Effector memory CD8-positive, alpha-beta T cell (primary cell): ENCODE measurements at regions not wholly inside any gene's neighbourhood (a gene's known extent, or its start where the extent isn't known, plus 50 kb on each side); places are given as distances from the start of the nearest gene placed in this dataset.

Experiments used
- ATAC-seq: fragments of 150-1000 bp; cut with Tn5 transposase; replicated peaks from 2 replicates; pipeline ENCODE4 v1.10.0; 2021; ENCODE audit warnings: mild to moderate bottlenecking, moderate library complexity
- DNase-seq, 3 experiments: peaks; one replicate each; pipeline ENCODE4 v3.0.0; 2021
- H3K27ac Mint-ChIP-seq, 2 donors: one replicate each; pipeline ENCODE4 v1.8.0; 2022; ENCODE audit warnings: mild to moderate bottlenecking in 2 of 2, mixed read lengths in 2 of 2, moderate library complexity in 2 of 2
- H3K27me3 Mint-ChIP-seq, 2 donors: one replicate each; pipeline ENCODE4 v1.8.0; 2022; ENCODE audit warnings: mixed read lengths in 2 of 2
- H3K36me3 Mint-ChIP-seq: one replicate; pipeline ENCODE4 v1.8.0; 2022; ENCODE audit warnings: mild to moderate bottlenecking, moderate library complexity, mixed read lengths; ENCODE audit not compliant: insufficient read depth
- H3K4me1 Mint-ChIP-seq, 2 donors: one replicate each; pipeline ENCODE4 v1.8.0; 2022; ENCODE audit warnings: low read depth in 2 of 2, mixed read lengths in 2 of 2
- H3K4me3 Mint-ChIP-seq, 2 donors: one replicate each; pipeline ENCODE4 v1.8.0; 2022; ENCODE audit warnings: mild to moderate bottlenecking in 2 of 2, mixed read lengths in 2 of 2, moderate library complexity in 2 of 2
- H3K9me3 Mint-ChIP-seq, 2 donors: one replicate each; pipeline ENCODE4 v1.8.0; 2022; ENCODE audit warnings: mixed read lengths in 2 of 2

- H3K9me3 Mint-ChIP-seq, result no peaks in the 10 kb centered on the region
- H3K4me3 Mint-ChIP-seq, result no peak overlapping the region
- ATAC-seq, result no peak
- H3K36me3 Mint-ChIP-seq, result no peaks in the 10 kb centered on the region
- no peak for DNase-seq
- no peak overlapping the region for H3K27ac Mint-ChIP-seq
- H3K27me3 Mint-ChIP-seq, result no peaks in the 10 kb centered on the region
- H3K4me1 Mint-ChIP-seq, result no peaks in the 10 kb centered on the region
Observed at GRCh38 chr5:145708169-145708568, 127.0 kb downstream of the PRELID2 start.

GRCh38 chr5:145704724-145705123 lies 130.4 kb downstream of the PRELID2 start:
- H3K27me3 Mint-ChIP-seq, result no peaks in the 10 kb centered on the region
- no peak overlapping the region for H3K27ac Mint-ChIP-seq
- ATAC-seq (no peak), DNase-seq (no peak)
- no peaks in the 10 kb centered on the region for H3K9me3 Mint-ChIP-seq
- H3K36me3 Mint-ChIP-seq, result no peaks in the 10 kb centered on the region
- H3K4me3 Mint-ChIP-seq, result no peak overlapping the region
- H3K4me1 Mint-ChIP-seq, result peaks cover 0 to 1% of the 10 kb centered on the region in 2 donors

GRCh38 chr5:145703856-145704255 lies 131.3 kb downstream of the PRELID2 start:
- H3K27ac Mint-ChIP-seq, result no peak overlapping the region
- no peaks in the 10 kb centered on the region for H3K9me3 Mint-ChIP-seq
- H3K4me3 Mint-ChIP-seq, result no peak overlapping the region
- no peak for DNase-seq
- H3K4me1 Mint-ChIP-seq, result peaks cover 0 to 1% of the 10 kb centered on the region in 2 donors
- no peaks in the 10 kb centered on the region for H3K27me3 Mint-ChIP-seq
- H3K36me3 Mint-ChIP-seq, result no peaks in the 10 kb centered on the region
- no peak for ATAC-seq

GRCh38 chr5:145701404-145701803 lies 133.7 kb downstream of the PRELID2 start:
- DNase-seq (no peak), ATAC-seq (no peak)
- H3K4me1 Mint-ChIP-seq, result peaks cover 0 to 1% of the 10 kb centered on the region in 2 donors
- H3K36me3 Mint-ChIP-seq, result no peaks in the 10 kb centered on the region
- no peak overlapping the region for H3K27ac Mint-ChIP-seq
- no peaks in the 10 kb centered on the region for H3K27me3 Mint-ChIP-seq
- no peaks in the 10 kb centered on the region for H3K9me3 Mint-ChIP-seq
- no peak overlapping the region for H3K4me3 Mint-ChIP-seq

- Mint-ChIP-seq H3K27ac (no peak overlapping the region), H3K36me3 (no peaks in the 10 kb centered on the region), H3K4me1 (peaks cover 0 to 1% of the 10 kb centered on the region in 2 donors), H3K27me3 (no peaks in the 10 kb centered on the region), H3K4me3 (no peak overlapping the region), H3K9me3 (no peaks in the 10 kb centered on the region)
- ATAC-seq (no peak), DNase-seq (no peak)
Observed at GRCh38 chr5:145699846-145700245, 135.3 kb downstream of the PRELID2 start.

GRCh38 chr5:145697251-145697990 lies 137.7 kb downstream of the PRELID2 start:
- H3K36me3 Mint-ChIP-seq, result no peaks in the 10 kb centered on the region
- no peaks in the 10 kb centered on the region for H3K27me3 Mint-ChIP-seq
- DNase-seq (no peak), ATAC-seq (no peak)
- H3K27ac Mint-ChIP-seq, result no peak overlapping the region
- H3K4me1 Mint-ChIP-seq, result peaks cover 0 to 1% of the 10 kb centered on the region in 2 donors
- no peaks in the 10 kb centered on the region for H3K9me3 Mint-ChIP-seq
- H3K4me3 Mint-ChIP-seq, result no peak overlapping the region

- H3K36me3 Mint-ChIP-seq, result no peaks in the 10 kb centered on the region
- no peak for DNase-seq
- no peaks in the 10 kb centered on the region for H3K4me1 Mint-ChIP-seq
- H3K9me3 Mint-ChIP-seq, result no peaks in the 10 kb centered on the region
- no peak overlapping the region for H3K4me3 Mint-ChIP-seq
- no peak for ATAC-seq
- no peak overlapping the region for H3K27ac Mint-ChIP-seq
- no peaks in the 10 kb centered on the region for H3K27me3 Mint-ChIP-seq
Observed at GRCh38 chr5:145689235-145689634, 145.9 kb downstream of the PRELID2 start.

- Mint-ChIP-seq H3K27ac (no peak overlapping the region), H3K9me3 (no peaks in the 10 kb centered on the region), H3K36me3 (no peaks in the 10 kb centered on the region), H3K4me3 (no peak overlapping the region), H3K27me3 (no peaks in the 10 kb centered on the region), H3K4me1 (no peaks in the 10 kb centered on the region)
- DNase-seq (no peak), ATAC-seq (no peak)
Observed at GRCh38 chr5:145687943-145688342, 147.2 kb downstream of the PRELID2 start.

GRCh38 chr5:145685417-145685816 lies 149.7 kb downstream of the PRELID2 start:
- Mint-ChIP-seq H3K36me3 (no peaks in the 10 kb centered on the region), H3K9me3 (no peaks in the 10 kb centered on the region), H3K4me3 (no peak overlapping the region), H3K27me3 (no peaks in the 10 kb centered on the region), H3K4me1 (no peaks in the 10 kb centered on the region), H3K27ac (no peak overlapping the region)
- ATAC-seq, result no peak
- DNase-seq, result no peak

- no peak overlapping the region for H3K4me3 Mint-ChIP-seq
- no peaks in the 10 kb centered on the region for H3K27me3 Mint-ChIP-seq
- H3K9me3 Mint-ChIP-seq, result no peaks in the 10 kb centered on the region
- H3K36me3 Mint-ChIP-seq, result no peaks in the 10 kb centered on the region
- H3K4me1 Mint-ChIP-seq, result no peaks in the 10 kb centered on the region
- H3K27ac Mint-ChIP-seq, result no peak overlapping the region
- no peak for ATAC-seq
- no peak for DNase-seq
Observed at GRCh38 chr5:145683431-145683830, 151.7 kb downstream of the PRELID2 start.

GRCh38 chr5:145682197-145682899 lies 152.8 kb downstream of the PRELID2 start:
- ATAC-seq, result no peak
- H3K9me3 Mint-ChIP-seq, result no peaks in the 10 kb centered on the region
- no peaks in the 10 kb centered on the region for H3K36me3 Mint-ChIP-seq
- H3K4me3 Mint-ChIP-seq, result no peak overlapping the region
- no peak overlapping the region for H3K27ac Mint-ChIP-seq
- H3K4me1 Mint-ChIP-seq, result no peaks in the 10 kb centered on the region
- no peaks in the 10 kb centered on the region for H3K27me3 Mint-ChIP-seq
- DNase-seq, result no peak

- Mint-ChIP-seq H3K4me1 (no peaks in the 10 kb centered on the region), H3K27me3 (no peaks in the 10 kb centered on the region), H3K36me3 (no peaks in the 10 kb centered on the region), H3K9me3 (no peaks in the 10 kb centered on the region), H3K27ac (no peak overlapping the region), H3K4me3 (no peak overlapping the region)
- ATAC-seq, result peak; percentile 31
- peak in 1 of 3 experiments; percentile 10 for DNase-seq
Observed at GRCh38 chr5:145681686-145682085, 153.5 kb downstream of the PRELID2 start.

GRCh38 chr5:145681216-145681615 lies 153.9 kb downstream of the PRELID2 start:
- no peaks in the 10 kb centered on the region for H3K36me3 Mint-ChIP-seq
- H3K4me3 Mint-ChIP-seq, result no peak overlapping the region
- H3K27ac Mint-ChIP-seq, result no peak overlapping the region
- no peak for ATAC-seq
- H3K4me1 Mint-ChIP-seq, result no peaks in the 10 kb centered on the region
- no peak for DNase-seq
- no peaks in the 10 kb centered on the region for H3K9me3 Mint-ChIP-seq
- no peaks in the 10 kb centered on the region for H3K27me3 Mint-ChIP-seq

GRCh38 chr5:145680767-145681166 lies 154.4 kb downstream of the PRELID2 start:
- DNase-seq (no peak), ATAC-seq (no peak)
- no peaks in the 10 kb centered on the region for H3K36me3 Mint-ChIP-seq
- H3K4me3 Mint-ChIP-seq, result no peak overlapping the region
- no peaks in the 10 kb centered on the region for H3K4me1 Mint-ChIP-seq
- H3K9me3 Mint-ChIP-seq, result no peaks in the 10 kb centered on the region
- H3K27me3 Mint-ChIP-seq, result no peaks in the 10 kb centered on the region
- no peak overlapping the region for H3K27ac Mint-ChIP-seq
